WTC11 (cell line): ENCODE measurements at regions not wholly inside any gene's neighbourhood (a gene's known extent, or its start where the extent isn't known, plus 50 kb on each side); places are given as distances from the start of the nearest gene placed in this dataset.

Experiments used
- ATAC-seq: fragments of 200-7000 bp; cut with Tn5 transposase; 2 replicates; pipeline ENCODE4 v1.10.0; 2021; ENCODE audit warnings: mild to moderate bottlenecking, moderate library complexity
- CTCF ChIA-PET: fragments of 300-600 bp; sonication (Branson Sonifier 250); formaldehyde crosslinking; loops from one replicate; lab custom pipeline; 2021; ENCODE audit warnings: antibody characterized with exemption; lab: Charles Lee
- POLR2A ChIA-PET: fragments of 350-600 bp; sonication (Branson Sonifier 250); formaldehyde crosslinking; loops from one replicate; lab custom pipeline; 2021; ENCODE audit warnings: antibody characterized with exemption; lab: Charles Lee
- DNase-seq: peaks from one replicate; pipeline ENCODE4 v3.0.0; 2021; ENCODE audit warnings: low spot score
- H3K27ac Mint-ChIP-seq: 2 replicates; pipeline ENCODE4 v1.8.0; 2021; ENCODE audit warnings: mixed read lengths
- H3K27me3 Mint-ChIP-seq: 2 replicates; pipeline ENCODE4 v1.8.0; 2021; ENCODE audit warnings: low read depth, mild to moderate bottlenecking, moderate library complexity, mixed read lengths
- H3K36me3 Mint-ChIP-seq: 2 replicates; pipeline ENCODE4 v1.8.0; 2021; ENCODE audit warnings: mixed read lengths
- H3K4me1 Mint-ChIP-seq: 2 replicates; pipeline ENCODE4 v1.8.0; 2022; ENCODE audit warnings: mixed read lengths
- H3K4me3 Mint-ChIP-seq: 2 replicates; pipeline ENCODE4 v1.8.0; 2021; ENCODE audit warnings: mild to moderate bottlenecking, moderate library complexity, mixed read lengths
- H3K9me3 Mint-ChIP-seq: 2 replicates; pipeline ENCODE4 v1.8.0; 2021; ENCODE audit warnings: mixed read lengths
- CBFB ChIP-seq: sonication (generic); formaldehyde crosslinking; IDR thresholded peaks from 2 replicates; pipeline ENCODE4 v1.8.1; 2022; ENCODE audit warnings: mild to moderate bottlenecking, low read depth, missing genetic modification reagents
- FOXK1 ChIP-seq: sonication (generic); formaldehyde crosslinking; IDR thresholded peaks from 2 replicates; pipeline ENCODE4 v1.8.0; 2022; ENCODE audit warnings: mild to moderate bottlenecking, moderate library complexity, missing genetic modification reagents
- HMGA2 ChIP-seq: fragments of 250-450 bp; sonication (Bioruptor Pico); IDR thresholded peaks from 2 replicates; pipeline ENCODE4 v1.4.0; 2021; ENCODE audit warnings: mild to moderate bottlenecking, moderate library complexity
- NR2C2 ChIP-seq: sonication (generic); formaldehyde crosslinking; IDR thresholded peaks from 2 replicates; pipeline ENCODE4 v1.8.0; 2022; ENCODE audit warnings: mild to moderate bottlenecking, missing genetic modification reagents
- OVOL2 ChIP-seq: fragments of 250-450 bp; sonication (Bioruptor Pico); IDR thresholded peaks from 2 replicates; pipeline ENCODE4 v1.9.0; 2021; ENCODE audit warnings: mild to moderate bottlenecking, borderline replicate concordance
- ZNF121 ChIP-seq: sonication (generic); formaldehyde crosslinking; IDR thresholded peaks from 2 replicates; pipeline ENCODE4 v1.8.0; 2023; ENCODE audit warnings: missing genetic modification reagents
- ZNF396 ChIP-seq: fragments of 250-450 bp; sonication (Bioruptor Pico); IDR thresholded peaks from 2 replicates; pipeline ENCODE4 v1.8.0; 2021; ENCODE audit warnings: mild to moderate bottlenecking, moderate library complexity, borderline replicate concordance
- ZNF416 ChIP-seq: fragments of 250-450 bp; sonication (Bioruptor Pico); IDR thresholded peaks from 2 replicates; pipeline ENCODE4 v1.9.0; 2021; ENCODE audit warnings: mild to moderate bottlenecking, inconsistent platforms
- TF ChIP-seq, protein P1 (sequence below): sonication (generic); formaldehyde crosslinking; IDR thresholded peaks from 2 replicates; pipeline ENCODE4 v1.8.1; 2023; ENCODE audit warnings: mild to moderate bottlenecking, missing genetic modification reagents
- TF ChIP-seq, protein P2 (sequence below): fragments of 200-600 bp; IDR thresholded peaks from 2 replicates; pipeline ENCODE4 v1.8.0; 2022; ENCODE audit warnings: antibody characterized with exemption
- TF ChIP-seq, protein P3 (sequence below): fragments of 250-450 bp; sonication (Bioruptor Pico); IDR thresholded peaks from 2 replicates; pipeline ENCODE4 v1.9.0; 2021; ENCODE audit warnings: mild to moderate bottlenecking, borderline replicate concordance
- TF ChIP-seq, protein P4 (sequence below): sonication (generic); formaldehyde crosslinking; IDR thresholded peaks from 2 replicates; pipeline ENCODE4 v1.8.1; 2023; ENCODE audit warnings: mild to moderate bottlenecking, missing genetic modification reagents, moderate library complexity
- TF ChIP-seq, protein P5 (sequence below): sonication (generic); formaldehyde crosslinking; conservative IDR thresholded peaks from 2 replicates; pipeline ENCODE4 v1.8.1; 2023; ENCODE audit warnings: mild to moderate bottlenecking, low read depth, missing genetic modification reagents, moderate library complexity

DNA sequence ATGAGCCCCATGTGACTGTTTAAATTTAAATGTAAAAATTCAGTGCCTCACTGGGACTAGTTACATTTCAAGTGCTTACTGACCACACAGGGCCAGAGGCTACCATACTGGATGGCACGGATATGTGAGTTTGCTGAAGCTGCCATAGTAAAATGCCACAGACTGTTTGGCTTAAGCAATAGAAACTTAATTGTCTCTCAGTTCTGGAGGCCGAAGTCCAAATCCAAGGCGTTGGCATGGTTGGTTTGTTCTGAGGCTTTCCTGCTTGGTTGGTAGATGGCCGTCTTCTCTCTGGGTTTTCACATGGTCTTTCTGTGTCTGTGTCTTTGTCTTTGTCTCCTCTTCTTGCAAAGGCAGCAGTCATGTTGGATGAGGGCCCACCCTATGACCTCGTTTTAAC lies 878.9 kb upstream of the RBFOX1 start:
- peaks cover 82% of the 10 kb centered on the region for H3K36me3 Mint-ChIP-seq
- no peaks in the 10 kb centered on the region for H3K27me3 Mint-ChIP-seq

More for the DNA sequence above, 878.9 kb upstream of the RBFOX1 start:
- ChIA-PET CTCF (no interaction called here), POLR2A (no interaction called here)
- Mint-ChIP-seq H3K9me3 (peaks cover 87% of the 10 kb centered on the region), H3K4me1 (no peaks in the 10 kb centered on the region), H3K4me3 (no peak overlapping the region), H3K27ac (no peak overlapping the region)
- DNase-seq = no peak
- ATAC-seq = no peak
- TF ChIP-seq, protein P1, sequence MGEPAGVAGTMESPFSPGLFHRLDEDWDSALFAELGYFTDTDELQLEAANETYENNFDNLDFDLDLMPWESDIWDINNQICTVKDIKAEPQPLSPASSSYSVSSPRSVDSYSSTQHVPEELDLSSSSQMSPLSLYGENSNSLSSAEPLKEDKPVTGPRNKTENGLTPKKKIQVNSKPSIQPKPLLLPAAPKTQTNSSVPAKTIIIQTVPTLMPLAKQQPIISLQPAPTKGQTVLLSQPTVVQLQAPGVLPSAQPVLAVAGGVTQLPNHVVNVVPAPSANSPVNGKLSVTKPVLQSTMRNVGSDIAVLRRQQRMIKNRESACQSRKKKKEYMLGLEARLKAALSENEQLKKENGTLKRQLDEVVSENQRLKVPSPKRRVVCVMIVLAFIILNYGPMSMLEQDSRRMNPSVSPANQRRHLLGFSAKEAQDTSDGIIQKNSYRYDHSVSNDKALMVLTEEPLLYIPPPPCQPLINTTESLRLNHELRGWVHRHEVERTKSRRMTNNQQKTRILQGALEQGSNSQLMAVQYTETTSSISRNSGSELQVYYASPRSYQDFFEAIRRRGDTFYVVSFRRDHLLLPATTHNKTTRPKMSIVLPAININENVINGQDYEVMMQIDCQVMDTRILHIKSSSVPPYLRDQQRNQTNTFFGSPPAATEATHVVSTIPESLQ (CRISPR knock-in tag) = no peak
- TF ChIP-seq, protein P2, sequence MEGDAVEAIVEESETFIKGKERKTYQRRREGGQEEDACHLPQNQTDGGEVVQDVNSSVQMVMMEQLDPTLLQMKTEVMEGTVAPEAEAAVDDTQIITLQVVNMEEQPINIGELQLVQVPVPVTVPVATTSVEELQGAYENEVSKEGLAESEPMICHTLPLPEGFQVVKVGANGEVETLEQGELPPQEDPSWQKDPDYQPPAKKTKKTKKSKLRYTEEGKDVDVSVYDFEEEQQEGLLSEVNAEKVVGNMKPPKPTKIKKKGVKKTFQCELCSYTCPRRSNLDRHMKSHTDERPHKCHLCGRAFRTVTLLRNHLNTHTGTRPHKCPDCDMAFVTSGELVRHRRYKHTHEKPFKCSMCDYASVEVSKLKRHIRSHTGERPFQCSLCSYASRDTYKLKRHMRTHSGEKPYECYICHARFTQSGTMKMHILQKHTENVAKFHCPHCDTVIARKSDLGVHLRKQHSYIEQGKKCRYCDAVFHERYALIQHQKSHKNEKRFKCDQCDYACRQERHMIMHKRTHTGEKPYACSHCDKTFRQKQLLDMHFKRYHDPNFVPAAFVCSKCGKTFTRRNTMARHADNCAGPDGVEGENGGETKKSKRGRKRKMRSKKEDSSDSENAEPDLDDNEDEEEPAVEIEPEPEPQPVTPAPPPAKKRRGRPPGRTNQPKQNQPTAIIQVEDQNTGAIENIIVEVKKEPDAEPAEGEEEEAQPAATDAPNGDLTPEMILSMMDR = no peak
- TF ChIP-seq ZNF396 = no peak
- TF ChIP-seq, protein P3, sequence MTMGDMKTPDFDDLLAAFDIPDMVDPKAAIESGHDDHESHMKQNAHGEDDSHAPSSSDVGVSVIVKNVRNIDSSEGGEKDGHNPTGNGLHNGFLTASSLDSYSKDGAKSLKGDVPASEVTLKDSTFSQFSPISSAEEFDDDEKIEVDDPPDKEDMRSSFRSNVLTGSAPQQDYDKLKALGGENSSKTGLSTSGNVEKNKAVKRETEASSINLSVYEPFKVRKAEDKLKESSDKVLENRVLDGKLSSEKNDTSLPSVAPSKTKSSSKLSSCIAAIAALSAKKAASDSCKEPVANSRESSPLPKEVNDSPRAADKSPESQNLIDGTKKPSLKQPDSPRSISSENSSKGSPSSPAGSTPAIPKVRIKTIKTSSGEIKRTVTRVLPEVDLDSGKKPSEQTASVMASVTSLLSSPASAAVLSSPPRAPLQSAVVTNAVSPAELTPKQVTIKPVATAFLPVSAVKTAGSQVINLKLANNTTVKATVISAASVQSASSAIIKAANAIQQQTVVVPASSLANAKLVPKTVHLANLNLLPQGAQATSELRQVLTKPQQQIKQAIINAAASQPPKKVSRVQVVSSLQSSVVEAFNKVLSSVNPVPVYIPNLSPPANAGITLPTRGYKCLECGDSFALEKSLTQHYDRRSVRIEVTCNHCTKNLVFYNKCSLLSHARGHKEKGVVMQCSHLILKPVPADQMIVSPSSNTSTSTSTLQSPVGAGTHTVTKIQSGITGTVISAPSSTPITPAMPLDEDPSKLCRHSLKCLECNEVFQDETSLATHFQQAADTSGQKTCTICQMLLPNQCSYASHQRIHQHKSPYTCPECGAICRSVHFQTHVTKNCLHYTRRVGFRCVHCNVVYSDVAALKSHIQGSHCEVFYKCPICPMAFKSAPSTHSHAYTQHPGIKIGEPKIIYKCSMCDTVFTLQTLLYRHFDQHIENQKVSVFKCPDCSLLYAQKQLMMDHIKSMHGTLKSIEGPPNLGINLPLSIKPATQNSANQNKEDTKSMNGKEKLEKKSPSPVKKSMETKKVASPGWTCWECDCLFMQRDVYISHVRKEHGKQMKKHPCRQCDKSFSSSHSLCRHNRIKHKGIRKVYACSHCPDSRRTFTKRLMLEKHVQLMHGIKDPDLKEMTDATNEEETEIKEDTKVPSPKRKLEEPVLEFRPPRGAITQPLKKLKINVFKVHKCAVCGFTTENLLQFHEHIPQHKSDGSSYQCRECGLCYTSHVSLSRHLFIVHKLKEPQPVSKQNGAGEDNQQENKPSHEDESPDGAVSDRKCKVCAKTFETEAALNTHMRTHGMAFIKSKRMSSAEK (CRISPR knock-in tag) = no peak
- TF ChIP-seq ZNF416 (CRISPR knock-in tag) = no peak
- TF ChIP-seq NR2C2 (CRISPR knock-in tag) = no peak
- TF ChIP-seq, protein P4, sequence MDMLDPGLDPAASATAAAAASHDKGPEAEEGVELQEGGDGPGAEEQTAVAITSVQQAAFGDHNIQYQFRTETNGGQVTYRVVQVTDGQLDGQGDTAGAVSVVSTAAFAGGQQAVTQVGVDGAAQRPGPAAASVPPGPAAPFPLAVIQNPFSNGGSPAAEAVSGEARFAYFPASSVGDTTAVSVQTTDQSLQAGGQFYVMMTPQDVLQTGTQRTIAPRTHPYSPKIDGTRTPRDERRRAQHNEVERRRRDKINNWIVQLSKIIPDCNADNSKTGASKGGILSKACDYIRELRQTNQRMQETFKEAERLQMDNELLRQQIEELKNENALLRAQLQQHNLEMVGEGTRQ = no peak
- TF ChIP-seq OVOL2 = no peak
- TF ChIP-seq ZNF121 (CRISPR knock-in tag) = no peak
- TF ChIP-seq, protein P5, sequence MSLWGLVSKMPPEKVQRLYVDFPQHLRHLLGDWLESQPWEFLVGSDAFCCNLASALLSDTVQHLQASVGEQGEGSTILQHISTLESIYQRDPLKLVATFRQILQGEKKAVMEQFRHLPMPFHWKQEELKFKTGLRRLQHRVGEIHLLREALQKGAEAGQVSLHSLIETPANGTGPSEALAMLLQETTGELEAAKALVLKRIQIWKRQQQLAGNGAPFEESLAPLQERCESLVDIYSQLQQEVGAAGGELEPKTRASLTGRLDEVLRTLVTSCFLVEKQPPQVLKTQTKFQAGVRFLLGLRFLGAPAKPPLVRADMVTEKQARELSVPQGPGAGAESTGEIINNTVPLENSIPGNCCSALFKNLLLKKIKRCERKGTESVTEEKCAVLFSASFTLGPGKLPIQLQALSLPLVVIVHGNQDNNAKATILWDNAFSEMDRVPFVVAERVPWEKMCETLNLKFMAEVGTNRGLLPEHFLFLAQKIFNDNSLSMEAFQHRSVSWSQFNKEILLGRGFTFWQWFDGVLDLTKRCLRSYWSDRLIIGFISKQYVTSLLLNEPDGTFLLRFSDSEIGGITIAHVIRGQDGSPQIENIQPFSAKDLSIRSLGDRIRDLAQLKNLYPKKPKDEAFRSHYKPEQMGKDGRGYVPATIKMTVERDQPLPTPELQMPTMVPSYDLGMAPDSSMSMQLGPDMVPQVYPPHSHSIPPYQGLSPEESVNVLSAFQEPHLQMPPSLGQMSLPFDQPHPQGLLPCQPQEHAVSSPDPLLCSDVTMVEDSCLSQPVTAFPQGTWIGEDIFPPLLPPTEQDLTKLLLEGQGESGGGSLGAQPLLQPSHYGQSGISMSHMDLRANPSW (CRISPR knock-in tag) = no peak
- no peak for TF ChIP-seq HMGA2 (CRISPR knock-in tag)
- no peak for TF ChIP-seq FOXK1 (CRISPR knock-in tag)
- TF ChIP-seq CBFB = no peak
